ENCODE measurements at regions not wholly inside any gene's neighbourhood (a gene's known extent, or its start where the extent isn't known, plus 50 kb on each side); places are given as distances from the start of the nearest gene placed in this dataset.
"Not testable (repeated sequence)": the region's sequence is repeated elsewhere in the genome, so short reads cannot be mapped to it uniquely, and the experiment has no call there.

DNA sequence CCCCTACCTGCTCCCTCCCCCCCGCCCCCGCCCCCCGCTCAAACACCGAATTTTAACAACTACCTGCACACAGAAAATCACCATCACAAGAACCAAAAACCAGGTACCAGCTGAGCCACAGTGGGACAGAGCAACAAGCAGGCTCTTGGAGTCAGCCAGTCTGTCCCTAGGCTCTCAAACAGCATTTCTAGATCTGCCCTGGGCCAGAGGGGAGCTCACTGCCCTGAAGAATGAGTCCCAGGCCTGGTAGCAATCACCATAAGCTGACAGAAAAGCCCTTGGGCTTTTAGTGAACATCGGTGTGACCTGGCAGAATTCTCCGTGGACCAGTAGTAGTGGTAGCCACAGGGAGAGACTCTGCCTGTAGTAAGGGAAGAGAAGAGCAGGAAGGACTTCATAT is 58.3 kb downstream of the C11orf87 start:
- DNase-seq = no peak

DNA sequence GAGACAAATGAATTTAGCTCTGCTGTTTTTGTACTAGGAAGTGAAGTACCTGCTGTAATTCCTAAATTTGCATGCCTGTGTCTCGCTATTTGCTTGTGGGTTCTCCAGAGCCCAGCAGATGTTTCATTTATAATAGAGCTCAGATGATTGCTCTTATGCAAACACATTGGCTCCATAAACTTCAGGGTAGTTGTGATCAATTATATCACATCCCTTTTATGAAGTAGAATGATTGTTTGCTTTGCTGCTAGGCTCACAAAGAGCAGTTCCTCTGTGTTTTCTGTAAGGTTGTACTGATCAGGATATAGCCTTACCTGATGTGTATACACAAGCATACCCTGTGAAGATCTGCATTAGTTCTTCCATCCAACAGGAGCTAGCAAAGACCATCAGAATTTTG is 64.1 kb downstream of the C11orf87 start:
- DNase-seq = no peak

DNA sequence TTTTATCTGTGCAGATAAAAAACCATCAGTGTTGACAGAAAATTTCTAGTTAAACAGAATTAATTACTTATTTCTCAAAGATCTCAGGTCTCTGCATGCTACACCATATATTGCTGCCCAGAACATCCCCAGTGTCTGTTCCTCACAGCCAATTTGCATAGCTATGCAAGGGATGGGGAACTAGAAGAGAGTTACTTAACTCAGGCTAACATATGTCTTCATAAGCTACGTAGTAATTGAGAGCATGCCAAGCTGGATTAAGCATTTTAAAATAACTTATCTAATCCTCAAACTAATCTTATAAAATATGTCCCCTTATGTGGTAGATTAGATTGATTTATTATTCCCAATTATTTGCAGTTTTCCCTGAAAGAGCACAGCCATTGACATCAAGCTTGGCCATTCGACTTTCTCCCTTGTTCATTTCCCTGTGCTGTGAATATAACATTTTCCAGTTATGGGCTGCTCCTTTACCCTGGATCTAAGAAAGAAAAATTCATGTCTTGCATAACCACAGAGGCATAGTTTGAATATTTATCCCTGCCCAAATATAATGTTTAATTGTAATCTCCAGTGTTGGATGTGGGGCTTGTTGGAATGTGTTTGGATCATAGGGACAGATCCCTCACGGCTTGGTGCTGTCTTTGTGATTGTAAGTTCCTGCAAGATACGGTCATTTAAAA is 69.1 kb downstream of the C11orf87 start:
- DNase-seq = no peak

DNA sequence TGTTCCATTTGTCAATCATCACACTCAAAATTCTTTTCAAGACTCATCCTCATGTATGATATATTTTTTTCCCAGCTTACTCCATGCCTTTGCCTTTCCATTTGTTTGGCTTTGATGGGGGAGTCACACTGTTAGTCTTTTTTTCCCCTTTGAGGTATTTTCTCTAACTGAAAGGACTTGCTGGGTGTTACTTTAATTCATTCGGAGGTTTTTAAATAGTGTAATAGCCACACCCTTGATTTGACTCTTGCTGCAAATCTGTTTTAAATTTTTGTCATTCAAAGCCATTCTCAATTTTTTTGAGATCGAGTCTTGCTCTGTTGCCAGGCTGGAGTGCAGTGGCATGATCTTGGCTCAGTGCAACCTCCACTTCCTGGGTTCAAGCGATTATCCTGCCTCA is 84.1 kb downstream of the C11orf87 start:
- no peak for DNase-seq

DNA sequence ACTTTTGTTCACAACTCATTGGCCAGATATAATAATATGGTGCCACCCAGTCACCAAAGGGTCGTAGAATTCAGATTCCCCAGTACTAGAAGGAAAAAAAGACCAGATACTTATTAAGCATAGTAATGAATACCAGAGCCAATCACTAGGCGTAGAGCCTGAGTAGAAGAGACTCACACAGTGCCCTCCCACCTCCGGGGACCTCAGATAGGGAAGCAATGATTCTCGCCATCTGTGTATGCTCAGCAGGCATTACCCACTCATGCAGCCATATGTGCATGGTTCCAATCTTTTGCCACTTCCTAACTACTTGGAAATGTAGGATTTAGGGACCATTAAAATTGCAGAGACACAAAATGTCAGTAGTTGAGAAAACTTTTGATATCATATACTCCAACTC is 85.3 kb downstream of the C11orf87 start:
- no peak for DNase-seq

DNA sequence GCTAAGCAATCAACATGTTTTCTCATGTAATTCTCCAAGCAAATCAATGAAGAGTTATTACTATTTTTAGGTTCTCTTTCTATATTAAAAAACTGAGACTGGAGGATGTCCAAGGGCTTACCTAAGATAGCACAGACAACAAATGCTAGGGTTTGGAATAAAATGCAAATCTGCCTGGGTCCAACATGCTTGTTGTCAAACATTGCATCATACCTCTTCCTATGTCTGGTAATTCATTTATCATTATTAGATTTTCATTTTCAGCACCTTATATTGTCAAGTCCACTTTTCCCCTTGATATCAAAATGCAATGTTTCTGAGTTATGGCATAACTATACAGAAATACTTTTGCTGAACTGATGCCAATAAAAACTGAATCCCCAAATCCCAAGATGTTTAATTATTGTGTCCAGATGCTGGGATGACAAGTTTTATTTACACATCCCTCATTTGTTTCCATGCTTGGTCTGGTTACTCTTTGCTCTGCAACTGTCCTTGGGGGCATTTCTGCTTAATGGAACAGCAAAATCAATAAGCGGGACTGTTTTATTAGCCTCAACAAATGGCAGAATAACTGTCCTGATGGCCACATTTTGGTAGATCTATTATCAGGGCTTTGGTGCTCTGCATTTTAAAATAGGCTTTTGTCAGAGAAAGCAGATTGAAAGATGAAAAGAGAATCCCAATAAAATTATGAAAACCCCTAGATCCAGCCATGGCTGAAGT is 86.0 kb downstream of the C11orf87 start:
- no peak for DNase-seq

DNA sequence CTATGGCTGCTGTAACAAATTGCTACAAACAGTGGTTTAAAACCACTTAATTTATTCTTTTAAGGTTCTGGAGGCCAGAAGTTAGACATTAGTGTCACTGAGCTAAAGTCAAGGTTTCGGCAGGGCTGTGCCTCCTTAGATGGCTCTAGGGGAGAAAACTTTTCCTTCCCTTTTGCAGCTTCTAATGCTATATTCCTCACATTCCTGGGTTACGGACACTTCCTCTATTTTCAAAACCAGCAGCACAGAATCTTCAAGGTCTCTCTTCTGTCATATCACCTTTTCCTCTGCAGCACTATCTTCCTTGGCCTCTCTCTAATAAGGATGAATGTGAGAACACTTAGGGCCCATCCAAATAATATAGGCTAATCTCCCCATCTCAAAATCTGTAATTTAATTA is 87.0 kb downstream of the C11orf87 start:
- no peak for DNase-seq

DNA sequence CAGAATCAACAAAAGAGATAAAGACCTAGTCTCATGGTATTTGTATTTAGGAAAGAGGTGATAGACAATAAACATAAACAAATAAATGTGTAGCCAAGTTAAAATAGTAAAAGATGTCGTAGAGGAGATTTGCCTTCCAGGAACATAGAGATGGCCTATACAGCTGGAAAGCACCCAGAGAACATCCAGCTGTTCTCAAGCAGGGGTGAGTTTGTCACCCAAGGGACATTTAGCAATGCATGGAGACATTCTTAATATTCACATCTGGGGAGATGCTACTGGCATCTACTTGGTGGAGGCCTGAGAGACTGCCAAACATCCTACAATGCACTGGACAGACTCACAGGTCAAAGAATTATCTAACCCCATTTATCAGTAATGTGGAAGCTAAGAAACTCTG is 88.3 kb downstream of the C11orf87 start:
- DNase-seq = no peak

DNA sequence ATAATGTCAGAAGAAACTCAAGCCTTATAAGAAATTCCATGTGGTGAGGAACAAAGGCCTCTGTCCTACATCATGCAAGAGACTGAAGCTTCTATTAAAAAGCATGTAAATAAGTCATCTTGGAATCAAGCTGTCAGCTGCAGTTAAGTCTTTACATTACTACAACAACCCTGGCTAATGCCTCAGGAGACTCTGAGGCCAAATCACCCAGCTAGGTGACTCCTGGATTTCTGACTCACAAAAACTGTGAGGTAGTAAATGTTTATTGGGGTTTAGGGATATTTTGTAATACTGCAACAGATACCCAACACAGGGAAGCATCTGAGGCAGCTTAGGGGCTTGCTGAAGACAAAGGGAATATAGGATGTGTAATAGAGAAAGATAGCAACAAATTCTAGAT is 89.6 kb downstream of the C11orf87 start:
- DNase-seq = no peak

DNA sequence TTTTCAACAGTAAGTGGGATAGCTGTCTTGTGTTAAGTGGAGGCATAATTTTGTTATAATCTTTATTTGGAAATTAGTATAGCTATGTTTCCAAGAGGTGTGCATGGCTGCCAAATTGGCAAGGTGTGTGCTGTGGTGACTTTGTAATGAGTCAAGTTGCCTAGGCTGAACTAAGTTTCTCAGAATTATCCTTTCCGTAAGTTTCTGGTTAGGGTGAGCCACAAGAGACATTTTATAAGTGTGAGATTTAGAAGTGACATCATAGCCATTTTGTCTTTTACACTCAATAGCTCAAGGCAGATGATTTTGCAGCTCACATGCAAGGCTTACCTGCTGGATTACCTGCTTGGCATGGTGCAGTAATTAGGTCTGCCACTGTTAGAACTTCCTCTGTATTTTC is 90.3 kb downstream of the C11orf87 start:
- DNase-seq = no peak

DNA sequence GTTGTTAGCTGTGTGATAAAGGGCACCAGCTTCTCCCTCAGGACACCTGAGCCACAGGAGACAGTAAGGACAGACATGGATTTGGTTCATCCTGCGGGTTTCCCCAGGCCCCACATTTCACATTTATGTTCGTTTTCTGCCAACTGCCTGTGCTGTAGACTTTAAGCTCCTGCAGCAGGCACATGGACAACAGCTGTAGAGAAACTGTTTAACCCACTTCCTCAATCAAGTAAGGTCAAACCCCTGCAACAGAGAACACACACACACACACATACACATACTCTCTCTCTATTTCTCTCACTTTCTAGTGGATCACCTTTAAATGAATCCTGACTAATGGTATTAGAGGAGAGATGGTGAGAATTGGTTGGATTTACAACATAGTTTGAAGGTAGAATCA is 90.7 kb downstream of the C11orf87 start:
- DNase-seq = no peak

DNA sequence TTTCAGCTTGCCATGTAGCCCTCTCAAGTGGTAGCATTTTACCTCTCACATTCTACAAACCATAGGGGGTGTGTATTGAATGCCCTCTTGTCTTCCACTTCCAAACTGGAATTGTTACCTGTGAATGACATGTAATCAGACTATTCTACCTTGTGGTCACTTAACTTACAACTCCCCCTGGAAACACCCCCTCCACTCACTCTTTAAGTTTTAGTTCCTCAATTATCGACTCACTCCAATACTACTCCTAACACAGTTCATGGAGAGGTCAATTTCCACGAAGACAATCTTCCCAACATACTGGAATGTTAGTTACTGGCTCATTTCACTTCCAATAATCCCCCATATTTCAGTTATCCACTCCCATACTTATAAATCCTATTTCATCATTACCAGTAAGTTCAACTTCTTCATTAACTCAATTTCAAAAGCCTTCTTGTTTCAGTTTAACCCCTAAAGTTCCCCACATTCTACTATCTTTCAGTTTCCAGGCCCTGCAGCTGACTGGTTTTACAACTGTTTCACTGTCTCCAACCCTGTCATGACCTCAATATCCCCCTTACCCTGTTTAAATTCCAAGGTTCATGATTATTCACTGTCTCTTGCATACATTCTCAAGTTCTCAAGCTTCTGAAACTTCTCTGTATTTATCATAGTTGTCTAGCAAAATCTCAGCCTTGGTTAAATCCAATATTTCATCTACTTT is 92.5 kb downstream of the C11orf87 start:
- DNase-seq = no peak

DNA sequence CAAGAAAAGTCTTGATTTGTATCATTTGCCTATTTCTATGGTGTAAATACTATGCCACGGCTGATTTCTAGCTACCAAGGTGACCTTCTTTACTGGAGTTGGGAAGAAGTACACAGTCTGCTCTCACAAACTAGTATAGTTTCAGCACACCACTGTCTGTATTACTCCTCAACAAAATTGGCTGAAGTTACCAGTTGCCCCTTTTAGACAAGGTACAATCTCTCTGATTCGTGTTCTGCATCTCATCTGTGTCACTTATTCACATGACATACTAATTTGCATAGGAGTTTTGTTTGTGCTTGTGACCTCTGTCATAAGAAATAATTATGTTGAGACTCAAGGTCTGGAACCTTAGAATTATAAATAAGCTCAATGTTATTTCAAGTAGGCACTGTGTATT is 97.3 kb downstream of the C11orf87 start:
- DNase-seq = no peak

DNA sequence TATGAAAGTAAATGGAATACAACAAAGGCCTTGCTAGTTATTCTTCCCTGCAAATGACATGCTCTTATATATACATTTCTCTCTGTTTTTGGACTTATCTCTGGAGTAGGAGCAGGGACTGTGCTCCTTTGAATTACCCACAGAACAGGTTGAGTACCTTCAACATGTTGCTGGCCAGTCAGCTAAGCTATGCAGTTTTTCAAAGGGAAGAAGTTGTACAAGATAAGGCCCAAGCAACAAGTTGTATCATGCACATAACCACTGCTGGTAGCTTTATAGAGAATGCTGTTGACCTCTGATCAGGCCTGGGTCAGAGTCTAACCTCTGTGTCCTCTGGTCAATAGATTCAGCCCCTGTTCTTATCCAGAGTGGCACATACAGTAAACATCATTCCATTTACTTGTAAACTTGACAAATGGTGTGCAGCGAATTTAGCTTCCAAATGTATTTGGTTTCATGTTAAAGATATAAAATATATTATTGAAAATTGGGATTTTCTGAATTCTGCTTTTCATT is 99.6 kb downstream of the C11orf87 start:
- no peak for DNase-seq

DNA sequence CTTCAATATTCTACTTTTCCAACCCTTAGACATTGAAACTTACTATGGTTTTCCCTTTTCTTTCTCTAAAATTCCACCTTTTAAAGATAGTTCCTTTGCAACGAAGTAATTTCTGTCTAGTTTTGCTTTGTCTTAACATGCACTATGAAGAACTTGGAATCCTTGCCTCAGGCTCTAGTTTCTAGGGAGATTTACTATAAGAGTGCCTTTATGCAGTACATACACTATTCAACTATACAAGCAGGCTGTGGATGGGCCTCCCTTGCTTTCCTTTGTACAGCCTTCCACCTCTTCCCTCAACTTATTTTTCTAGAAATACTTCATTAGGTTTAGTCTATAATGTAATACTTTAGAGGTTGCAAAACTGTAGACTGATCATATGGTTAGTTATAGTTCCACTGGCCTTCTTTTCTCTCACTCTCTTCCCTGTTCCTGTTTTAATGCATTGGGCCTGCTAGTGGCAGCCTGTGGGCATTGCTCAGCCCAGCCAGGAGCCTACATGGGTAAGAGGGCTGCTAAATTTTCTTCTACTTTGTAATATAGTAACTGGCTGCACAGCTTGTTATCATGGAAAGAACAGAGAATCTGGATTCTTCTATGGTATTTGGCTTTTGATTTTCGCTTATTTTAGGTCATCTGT is 100.2 kb downstream of the C11orf87 start:
- no peak for DNase-seq

DNA sequence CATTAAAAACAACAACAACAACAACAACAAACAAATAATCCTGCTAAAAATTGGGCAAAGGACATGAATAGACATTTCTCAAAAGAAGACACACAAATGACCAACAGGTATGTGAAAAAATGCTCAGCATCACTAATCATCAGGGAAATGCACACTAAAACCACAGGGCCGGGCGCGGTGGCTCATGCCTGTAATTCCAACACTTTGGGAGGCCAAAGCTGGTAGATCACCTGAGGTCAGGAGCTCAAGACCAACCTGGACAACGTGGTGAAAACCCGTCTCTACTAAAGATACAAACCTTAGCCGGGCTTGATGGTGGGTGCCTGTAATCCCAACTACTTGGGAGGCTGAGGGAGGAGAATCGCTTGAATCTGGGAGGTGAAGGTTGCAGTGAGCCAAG is 103.6 kb downstream of the C11orf87 start:
- not testable (repeated sequence) for DNase-seq

DNA sequence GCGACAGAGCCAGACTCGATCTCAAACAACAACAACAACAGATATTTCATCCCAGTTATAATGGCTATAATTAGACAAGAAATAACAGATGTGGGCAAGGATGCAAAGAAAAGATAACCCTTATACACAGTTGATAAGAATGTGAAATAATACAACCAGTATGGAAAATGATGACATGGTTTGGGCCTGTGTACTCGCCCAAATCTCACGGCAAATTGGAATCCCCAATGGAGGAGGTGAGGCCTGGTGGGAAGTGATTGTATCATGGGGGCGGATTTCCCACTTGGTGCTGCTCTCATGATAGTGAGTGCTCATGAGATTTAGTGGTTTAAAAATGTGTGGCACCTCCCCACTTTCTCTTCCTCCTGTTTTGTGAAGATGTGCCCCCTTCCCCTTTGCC is 104.1 kb downstream of the C11orf87 start:
- DNase-seq = no peak

DNA sequence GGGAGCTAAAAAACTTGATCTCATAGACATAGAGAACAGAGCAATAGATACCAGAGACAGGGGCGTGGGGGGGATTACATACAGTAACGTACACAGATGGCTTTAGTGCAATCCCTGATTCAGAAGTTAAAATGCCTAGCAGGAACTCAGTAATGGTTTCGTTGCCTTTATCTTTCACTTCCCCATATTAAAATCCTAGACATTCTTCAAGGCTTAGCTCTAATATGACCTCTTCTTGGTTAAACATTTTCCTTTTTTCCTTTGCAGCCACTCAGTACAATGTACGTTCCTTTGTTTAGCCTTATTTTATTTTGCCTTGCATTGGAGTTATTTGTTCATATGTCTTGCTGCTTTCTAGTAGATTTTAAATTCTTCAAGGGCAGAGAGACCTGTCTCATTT is 104.9 kb downstream of the C11orf87 start:
- DNase-seq = no peak

DNA sequence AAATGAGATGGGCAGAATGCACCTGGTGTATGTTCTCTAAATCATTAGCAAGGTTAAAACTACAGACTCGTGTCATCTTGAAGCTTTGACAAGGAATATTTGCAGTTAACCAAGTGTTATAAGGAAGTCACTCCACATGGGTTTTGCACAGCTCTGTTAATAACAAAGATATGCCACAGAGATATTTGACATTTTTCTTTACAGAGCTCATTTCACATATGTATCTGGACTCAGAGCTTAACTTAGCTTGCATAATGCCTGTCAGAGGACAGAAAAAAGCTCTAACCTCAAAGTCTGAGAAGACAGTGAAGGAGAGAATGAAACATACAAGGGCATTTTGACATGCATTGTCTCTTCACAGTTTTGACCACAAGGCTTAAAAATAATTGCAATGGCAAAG is 105.5 kb downstream of the C11orf87 start:
- DNase-seq = no peak

DNA sequence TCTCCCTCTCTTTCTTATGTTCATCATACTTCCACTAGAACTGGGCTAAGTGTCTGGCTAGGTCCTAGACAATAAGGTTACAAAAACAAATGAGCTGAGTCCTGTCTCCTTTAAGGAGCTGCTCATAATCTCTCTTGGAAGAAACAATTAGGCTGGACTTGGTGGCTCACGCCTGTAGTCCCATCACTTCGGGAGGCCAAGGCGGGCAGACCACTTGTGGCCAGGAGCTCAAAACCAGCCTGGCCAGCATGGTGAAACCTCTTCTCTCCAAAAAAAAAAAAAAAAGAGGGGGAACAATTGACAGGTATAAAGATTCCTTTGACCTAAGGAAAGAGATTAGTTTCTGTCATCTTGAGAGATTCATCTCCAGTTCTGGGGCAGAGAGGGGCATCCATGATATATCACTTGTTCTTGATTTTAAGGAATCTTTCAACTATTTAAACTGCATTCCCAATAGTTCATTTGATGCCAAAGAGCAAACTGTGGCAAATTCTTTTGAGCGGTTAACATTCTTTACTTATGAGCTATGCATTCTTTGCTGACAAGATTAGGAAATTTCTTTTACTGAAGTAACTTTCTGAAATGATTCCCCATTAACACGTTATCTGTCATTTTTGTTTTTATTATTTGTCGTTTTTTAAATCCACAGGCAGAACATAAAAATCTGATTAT is 125.5 kb downstream of the C11orf87 start:
- DNase-seq = no peak

DNA sequence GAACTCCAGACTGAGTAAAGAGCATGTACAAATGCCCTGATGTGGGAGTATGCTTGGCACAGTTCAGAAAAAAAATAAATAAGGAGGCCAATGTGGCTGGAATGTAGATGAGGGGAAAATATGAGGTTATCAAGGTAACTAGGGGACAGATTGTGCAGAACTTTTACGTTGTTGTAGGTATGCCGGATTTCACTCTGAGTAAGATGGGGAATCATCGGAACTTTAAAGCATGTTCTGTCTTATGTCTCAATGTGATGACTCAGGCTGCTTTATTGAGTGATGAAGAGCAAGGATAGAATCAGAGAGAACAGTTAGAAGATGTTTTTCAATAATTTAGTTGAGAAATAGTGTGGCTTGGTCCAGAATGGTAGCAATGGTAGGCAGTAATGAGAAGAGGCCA is 130.4 kb downstream of the C11orf87 start:
- DNase-seq = no peak

DNA sequence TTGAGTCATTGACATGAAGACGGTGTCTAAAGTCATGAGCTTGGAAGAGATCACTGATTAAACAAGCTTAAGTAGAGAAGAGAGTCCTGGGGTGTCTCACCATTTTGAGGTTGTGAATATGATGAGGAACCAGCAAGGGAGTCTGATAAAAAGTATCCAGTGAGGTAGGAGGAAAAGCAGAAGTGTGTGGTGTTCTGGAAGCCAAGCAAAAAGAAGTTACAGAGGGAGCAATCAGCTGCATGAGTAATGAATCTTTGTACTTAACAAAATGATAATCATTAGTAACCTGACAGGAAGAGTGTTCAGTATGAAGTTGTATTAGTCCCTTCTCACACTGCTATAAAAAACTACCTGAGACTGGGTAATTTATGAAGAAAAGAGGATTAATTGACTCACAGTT is 131.3 kb downstream of the C11orf87 start:
- DNase-seq = no peak

DNA sequence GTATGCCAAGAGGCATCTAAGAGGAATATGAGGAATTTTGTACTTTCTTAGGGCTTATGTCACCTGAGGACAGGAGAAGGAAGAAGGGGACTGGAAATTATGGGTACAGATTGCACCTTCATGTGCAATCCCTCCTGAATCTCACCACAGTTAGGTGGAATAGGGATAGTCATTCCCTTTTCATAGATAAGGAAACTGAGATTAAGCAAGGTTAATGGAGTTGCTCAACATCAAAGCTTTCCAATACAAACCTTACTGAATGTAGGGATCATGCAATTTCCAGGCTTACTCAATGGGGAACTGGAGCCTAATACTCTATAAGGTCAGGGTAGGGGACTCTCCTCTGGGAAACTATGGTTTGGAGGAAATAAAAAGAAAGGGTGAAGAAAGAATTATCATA is 133.0 kb downstream of the C11orf87 start:
- DNase-seq = no peak
